ENCODE measurements at regions not wholly inside any gene's neighbourhood (a gene's known extent, or its start where the extent isn't known, plus 50 kb on each side); places are given as distances from the start of the nearest gene placed in this dataset.

DNA sequence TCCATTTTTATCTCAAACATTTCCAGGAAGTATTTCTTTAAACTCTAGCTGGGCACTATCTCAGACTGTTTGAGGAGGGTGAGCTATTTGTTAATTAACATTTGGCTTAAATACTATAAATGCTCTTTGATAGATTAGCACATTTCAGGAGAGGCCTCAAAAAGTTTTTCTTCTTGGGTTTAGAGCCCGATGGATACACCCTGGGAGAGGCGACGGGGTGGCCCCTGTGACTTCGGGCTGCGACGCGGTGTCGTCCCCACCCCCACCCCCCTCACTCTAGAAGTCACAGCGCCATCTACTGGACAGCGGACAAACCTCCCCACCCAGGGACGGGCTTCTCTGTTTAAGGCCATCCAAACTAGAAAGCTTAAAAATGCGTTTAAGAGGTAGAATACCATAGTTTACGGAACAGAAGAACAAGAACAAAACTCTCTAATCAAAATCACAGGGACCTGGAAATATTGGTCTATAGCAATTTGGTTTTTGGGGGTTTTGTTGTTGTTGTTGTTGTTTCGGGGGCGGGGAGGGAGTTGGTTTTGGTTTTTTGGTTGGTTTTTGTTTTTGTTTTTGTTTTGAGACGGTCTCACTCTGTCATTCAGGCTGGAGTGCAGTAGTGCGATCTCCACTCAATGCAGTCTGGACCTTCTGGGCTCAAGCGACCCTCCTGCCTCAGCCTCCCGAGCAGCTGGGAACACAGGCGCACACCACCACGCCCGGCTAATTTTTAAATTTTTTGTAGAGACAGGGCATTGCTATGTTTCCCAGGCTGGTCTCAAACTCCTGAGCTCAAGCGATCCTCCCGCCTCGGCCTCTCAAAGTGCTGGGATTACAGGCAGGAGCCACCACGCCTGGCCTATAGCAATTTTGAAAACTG, 254.4 kb downstream of the C16orf95 start:
- no peak overlapping the region for H3K27ac ChIP-seq (ENCODE audit: low read depth, low read length)
- H3K36me3 ChIP-seq (ENCODE audit: insufficient read depth, low read length), result no peaks in the 10 kb centered on the region
- Mint-ChIP-seq H3K4me3 (no peak overlapping the region), H3K36me3 (no peaks in the 10 kb centered on the region), H3K27me3 (peaks cover 31% of the 10 kb centered on the region in 2 donors), H3K4me1 (no peaks in the 10 kb centered on the region), H3K27ac (no peak overlapping the region), H3K9me3 (peaks cover 0 to 4% (median 0%) of the 10 kb centered on the region in 8 donors)
- ChIA-PET CTCF (ENCODE audit: partially characterized antibody) (interaction anchor here (0.6 to 1.5 kb wide), 6 partner anchors 22 to 1007 kb away, joined by 3 to 7 read pairs (median 3); no protein-coding TSS in a partner anchor), POLR2A (ENCODE audit: partially characterized antibody) (no interaction called here)
- H3K4me3 ChIP-seq (ENCODE audit: low read length in 2 of 2), result no peak overlapping the region
- no peaks in the 10 kb centered on the region for H3K4me1 ChIP-seq (ENCODE audit: insufficient read depth, low read length)
- DNase-seq, result peak in 3 of 5 donors; percentile 2 to 9 (median 7)
- no peaks in the 10 kb centered on the region for H3K9me3 ChIP-seq (ENCODE audit: control insufficient read depth in 1 of 2, low read length in 2 of 2)
- intact Hi-C loops (cut with micrococcal nuclease), result loop anchor here (5.0 kb wide), 1 partner anchor 501 kb away; no protein-coding TSS in a partner anchor
- peaks cover 4% of the 10 kb centered on the region for H3K27me3 ChIP-seq (ENCODE audit: insufficient read depth, low read length)

DNA sequence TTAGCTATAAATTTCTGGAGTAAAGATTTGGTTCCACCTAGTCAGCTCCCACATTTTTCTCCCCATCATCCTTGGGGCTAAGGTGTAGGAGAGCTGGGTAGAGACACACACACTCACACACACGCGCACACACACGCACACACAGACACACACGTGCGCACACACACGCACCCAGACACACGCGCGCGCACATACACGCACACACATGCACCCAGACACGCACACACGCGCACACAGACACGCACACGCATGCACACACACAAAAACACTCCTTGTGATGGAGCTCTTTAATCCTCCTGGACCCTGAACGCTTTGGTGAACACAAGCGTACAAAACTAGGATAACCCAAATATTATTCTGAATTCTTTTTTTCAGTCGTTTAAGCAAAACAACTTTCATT, 253.6 kb downstream of the C16orf95 start:
- peaks cover 0 to 6% (median 0%) of the 10 kb centered on the region in 8 donors for H3K9me3 Mint-ChIP-seq
- no peaks in the 10 kb centered on the region for H3K36me3 ChIP-seq (ENCODE audit: insufficient read depth, low read length)
- no peaks in the 10 kb centered on the region for H3K36me3 Mint-ChIP-seq
- peaks cover 31% of the 10 kb centered on the region in 2 donors for H3K27me3 Mint-ChIP-seq
- no peaks in the 10 kb centered on the region for H3K9me3 ChIP-seq (ENCODE audit: control insufficient read depth in 1 of 2, low read length in 2 of 2)
- H3K4me3 Mint-ChIP-seq, result no peak overlapping the region
- H3K27ac Mint-ChIP-seq, result no peak overlapping the region
- H3K4me1 ChIP-seq (ENCODE audit: insufficient read depth, low read length), result no peaks in the 10 kb centered on the region
- CTCF ChIA-PET (ENCODE audit: partially characterized antibody), result interaction anchor here (0.6 to 1.5 kb wide), 2 partner anchors 500 to 1008 kb away, joined by 3 read pairs; no protein-coding TSS in a partner anchor
- POLR2A ChIA-PET (ENCODE audit: partially characterized antibody), result no interaction called here
- no peak overlapping the region for H3K4me3 ChIP-seq (ENCODE audit: low read length in 2 of 2)
- intact Hi-C loops (cut with micrococcal nuclease), result loop anchor here (5.0 kb wide), 1 partner anchor 501 kb away; no protein-coding TSS in a partner anchor
- DNase-seq, result no peak
- no peak overlapping the region for H3K27ac ChIP-seq (ENCODE audit: low read depth, low read length)
- no peaks in the 10 kb centered on the region for H3K4me1 Mint-ChIP-seq
- peaks cover 4% of the 10 kb centered on the region for H3K27me3 ChIP-seq (ENCODE audit: insufficient read depth, low read length)

DNA sequence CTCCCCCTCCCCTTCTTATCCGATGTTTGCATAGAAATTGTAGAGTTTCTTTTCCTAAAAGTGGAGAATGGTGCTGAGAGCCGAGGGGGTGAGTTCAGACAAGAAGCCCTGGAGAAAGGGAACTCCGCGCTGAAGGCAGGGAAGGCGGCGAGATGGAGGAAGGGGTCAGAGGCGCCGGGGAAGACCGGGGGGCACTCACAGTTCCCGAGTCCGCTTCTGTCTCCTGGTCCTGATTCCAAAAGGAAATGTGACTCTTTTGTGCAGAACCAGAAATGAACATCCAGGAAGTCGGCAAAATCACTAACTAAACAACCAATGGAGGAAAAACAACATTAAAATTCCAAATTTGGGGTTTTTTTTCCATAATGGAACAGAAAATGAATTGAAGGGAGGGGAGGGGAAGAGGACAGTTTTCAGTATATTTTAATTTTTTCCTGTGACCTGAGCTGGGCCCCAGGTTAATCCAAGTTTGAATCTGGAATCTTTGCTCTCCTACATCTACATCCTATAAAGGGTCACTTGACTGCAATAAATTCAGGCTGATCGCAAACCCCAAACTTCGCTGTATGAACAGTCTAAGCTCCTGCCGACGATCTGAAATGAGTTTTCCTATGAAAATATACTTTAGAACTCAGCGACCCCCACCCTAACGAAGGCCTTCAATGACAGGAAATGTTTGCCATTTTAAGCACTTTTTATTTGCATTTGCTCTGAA, 252.3 kb downstream of the C16orf95 start:
- Histone ChIP-seq H3K27me3 (ENCODE audit: insufficient read depth, low read length) (peaks cover 4% of the 10 kb centered on the region), H3K4me3 (ENCODE audit: low read length in 2 of 2) (no peak overlapping the region), H3K9me3 (ENCODE audit: control insufficient read depth in 1 of 2, low read length in 2 of 2) (no peaks in the 10 kb centered on the region), H3K36me3 (ENCODE audit: insufficient read depth, low read length) (no peaks in the 10 kb centered on the region), H3K4me1 (ENCODE audit: insufficient read depth, low read length) (no peaks in the 10 kb centered on the region), H3K27ac (ENCODE audit: low read depth, low read length) (no peak overlapping the region)
- Mint-ChIP-seq H3K4me1 (no peaks in the 10 kb centered on the region), H3K27me3 (peaks cover 27 to 29% of the 10 kb centered on the region in 2 donors), H3K27ac (no peak overlapping the region), H3K4me3 (peak overlapping the region in 1 of 8 donors; percentile 36), H3K36me3 (no peaks in the 10 kb centered on the region), H3K9me3 (peaks cover 0 to 6% (median 0%) of the 10 kb centered on the region in 8 donors)
- POLR2A ChIA-PET (ENCODE audit: partially characterized antibody), result no interaction called here
- CTCF ChIA-PET (ENCODE audit: partially characterized antibody), result no interaction called here
- intact Hi-C loops (cut with micrococcal nuclease), result loop anchor here (5.0 kb wide), 1 partner anchor 503 kb away; no protein-coding TSS in a partner anchor
- DNase-seq, result no peak

DNA sequence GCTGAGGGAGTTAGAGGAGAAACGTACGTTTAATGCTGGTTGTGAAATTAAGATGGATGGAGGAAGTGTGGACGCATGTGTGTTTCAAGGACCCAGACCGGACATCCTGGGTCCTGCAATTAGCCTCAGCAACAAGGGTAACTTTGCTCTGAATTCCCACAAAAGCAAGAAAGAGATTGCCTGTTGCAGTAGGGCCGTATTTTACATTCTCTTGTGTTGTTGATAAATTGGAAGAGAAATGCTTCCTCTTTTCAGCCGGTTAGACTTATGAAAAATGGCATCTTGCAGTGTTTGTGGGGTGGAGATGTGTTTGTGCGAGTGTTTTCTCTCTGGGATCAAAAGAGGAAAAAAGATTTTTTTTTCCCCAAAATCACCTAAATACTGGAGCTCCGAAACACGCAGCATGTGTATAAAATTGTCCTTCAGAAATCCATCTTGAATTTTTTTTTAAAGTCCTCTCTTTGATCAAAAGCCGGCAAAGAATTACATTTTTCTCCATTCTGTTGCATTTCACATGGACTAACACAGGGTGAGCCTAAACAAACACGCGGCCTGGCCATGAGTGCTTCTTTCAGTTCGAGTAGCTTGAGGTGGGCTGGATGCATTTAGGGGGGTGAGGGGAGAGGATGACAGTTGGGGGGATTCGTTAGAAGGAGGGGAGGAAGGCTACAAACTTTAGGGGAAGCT, 251.6 kb downstream of the C16orf95 start:
- Mint-ChIP-seq H3K36me3 (no peaks in the 10 kb centered on the region), H3K27me3 (peaks cover 29 to 30% of the 10 kb centered on the region in 2 donors), H3K27ac (no peak overlapping the region), H3K4me1 (no peaks in the 10 kb centered on the region), H3K9me3 (peaks cover 0 to 6% (median 0%) of the 10 kb centered on the region in 8 donors), H3K4me3 (no peak overlapping the region)
- Histone ChIP-seq H3K27me3 (ENCODE audit: insufficient read depth, low read length) (peaks cover 4% of the 10 kb centered on the region), H3K4me1 (ENCODE audit: insufficient read depth, low read length) (no peaks in the 10 kb centered on the region), H3K9me3 (ENCODE audit: control insufficient read depth in 1 of 2, low read length in 2 of 2) (no peaks in the 10 kb centered on the region), H3K4me3 (ENCODE audit: low read length in 2 of 2) (no peak overlapping the region), H3K36me3 (ENCODE audit: insufficient read depth, low read length) (no peaks in the 10 kb centered on the region), H3K27ac (ENCODE audit: low read depth, low read length) (no peak overlapping the region)
- ChIA-PET CTCF (ENCODE audit: partially characterized antibody) (no interaction called here), POLR2A (ENCODE audit: partially characterized antibody) (no interaction called here)
- intact Hi-C loops (cut with micrococcal nuclease), result no loop called here
- DNase-seq, result no peak

DNA sequence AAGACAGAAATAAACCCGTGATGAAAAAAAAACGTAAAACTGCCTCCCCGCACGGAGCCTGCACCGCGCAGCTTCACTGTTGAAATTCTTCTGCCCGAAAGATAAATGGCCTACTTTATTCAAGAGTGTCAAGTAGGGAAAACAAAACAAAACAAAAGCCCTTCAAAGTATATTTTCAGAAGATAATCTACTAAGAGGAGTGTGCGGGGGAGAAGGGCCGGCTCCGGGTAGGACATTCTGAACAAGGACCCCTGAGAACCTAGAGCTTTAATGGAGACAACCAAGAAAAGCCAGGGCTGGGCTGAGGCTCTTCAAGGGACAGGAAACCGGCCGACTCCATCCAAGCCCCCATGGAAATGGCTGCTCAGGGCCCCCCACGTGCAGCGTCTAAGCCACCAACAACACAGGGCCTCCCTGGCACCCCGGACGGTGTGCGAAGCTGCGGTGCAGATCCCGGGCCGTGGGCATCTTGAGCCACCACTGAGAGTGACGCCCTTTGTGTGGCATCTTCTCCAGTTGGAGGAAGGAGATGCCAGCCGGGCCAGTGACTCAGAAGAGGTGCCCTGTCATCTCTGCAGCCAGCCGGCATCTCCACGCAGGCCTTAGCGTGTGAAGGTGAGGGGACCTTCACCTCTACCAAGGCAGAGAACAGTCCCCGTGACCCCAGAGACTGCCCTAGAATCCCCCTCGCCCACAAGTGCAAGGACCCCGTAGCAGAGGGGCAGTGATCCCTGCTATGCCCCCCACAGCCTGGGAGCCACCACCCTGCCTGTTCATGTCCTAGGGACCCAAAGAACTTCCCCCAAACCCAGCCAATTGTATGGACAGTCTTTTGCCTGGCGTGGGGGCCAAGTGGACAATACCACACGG, 250.8 kb downstream of the C16orf95 start:
- H3K27me3 Mint-ChIP-seq, result peaks cover 29% of the 10 kb centered on the region in 2 donors

GRCh38 chr16:87067003-87067556, 250.1 kb downstream of the C16orf95 start:
- Mint-ChIP-seq H3K9me3 (peaks cover 0 to 6% (median 0%) of the 10 kb centered on the region in 8 donors), H3K27me3 (peaks cover 29% of the 10 kb centered on the region in 2 donors), H3K36me3 (no peaks in the 10 kb centered on the region), H3K4me3 (no peak overlapping the region), H3K27ac (no peak overlapping the region), H3K4me1 (no peaks in the 10 kb centered on the region)
- no peaks in the 10 kb centered on the region for H3K9me3 ChIP-seq (ENCODE audit: control insufficient read depth in 1 of 2, low read length in 2 of 2)
- no peak overlapping the region for H3K4me3 ChIP-seq (ENCODE audit: low read length in 2 of 2)
- no peak for DNase-seq
- H3K4me1 ChIP-seq (ENCODE audit: insufficient read depth, low read length), result no peaks in the 10 kb centered on the region
- ChIA-PET CTCF (ENCODE audit: partially characterized antibody) (no interaction called here), POLR2A (ENCODE audit: partially characterized antibody) (no interaction called here)
- no peaks in the 10 kb centered on the region for H3K36me3 ChIP-seq (ENCODE audit: insufficient read depth, low read length)
- H3K27ac ChIP-seq (ENCODE audit: low read depth, low read length), result no peak overlapping the region
- H3K27me3 ChIP-seq (ENCODE audit: insufficient read depth, low read length), result peaks cover 4% of the 10 kb centered on the region
- intact Hi-C loops (cut with micrococcal nuclease), result no loop called here

More for the DNA sequence above, 250.8 kb downstream of the C16orf95 start:
- Histone ChIP-seq H3K4me1 (ENCODE audit: insufficient read depth, low read length) (no peaks in the 10 kb centered on the region), H3K27ac (ENCODE audit: low read depth, low read length) (no peak overlapping the region), H3K36me3 (ENCODE audit: insufficient read depth, low read length) (no peaks in the 10 kb centered on the region), H3K27me3 (ENCODE audit: insufficient read depth, low read length) (peaks cover 4% of the 10 kb centered on the region), H3K4me3 (ENCODE audit: low read length in 2 of 2) (no peak overlapping the region), H3K9me3 (ENCODE audit: control insufficient read depth in 1 of 2, low read length in 2 of 2) (no peaks in the 10 kb centered on the region)
- Mint-ChIP-seq H3K9me3 (peaks cover 0 to 6% (median 0%) of the 10 kb centered on the region in 8 donors), H3K27ac (no peak overlapping the region), H3K4me1 (no peaks in the 10 kb centered on the region), H3K36me3 (no peaks in the 10 kb centered on the region), H3K4me3 (no peak overlapping the region)
- DNase-seq, result no peak
- ChIA-PET POLR2A (ENCODE audit: partially characterized antibody) (no interaction called here), CTCF (ENCODE audit: partially characterized antibody) (no interaction called here)
- intact Hi-C loops (cut with micrococcal nuclease), result no loop called here

Measured in CD4-positive, alpha-beta memory T cell (primary cell).